ENCODE measurements at regions not wholly inside any gene's neighbourhood (a gene's known extent, or its start where the extent isn't known, plus 50 kb on each side); places are given as distances from the start of the nearest gene placed in this dataset.
A peak's percentile ranks its signal among the peaks of the same experiment; 100 is the strongest.

- TF ChIP-seq PATZ1 (tag by site-specific recombination; IDR thresholded peaks at IDR 0.05) (no peak), ZNF2 (tag by site-specific recombination; IDR thresholded peaks at IDR 0.05) (no peak), ZNF707 (tag by site-specific recombination; IDR thresholded peaks at IDR 0.05) (no peak)
Measured at GRCh38 chr12:32051511-32052211, 55.0 kb upstream of the BICD1 start (continued).

GRCh38 chr12:32052212-32052713 lies 54.4 kb upstream of the BICD1 start:
- H3K27ac ChIP-seq (ENCODE audit: extremely low read depth, low read depth, low read length) = no peak overlapping the region
- no peaks in the 10 kb centered on the region for H3K36me3 ChIP-seq (ENCODE audit: control insufficient read depth in 2 of 2, insufficient read depth in 1 of 2, low read length in 2 of 2)
- H3K4me3 ChIP-seq (ENCODE audit: low read depth, low read length) = no peak overlapping the region
- no peak for TF ChIP-seq ZNF701 (tag by site-specific recombination; IDR thresholded peaks at IDR 0.05)
- TF ChIP-seq, protein P1, sequence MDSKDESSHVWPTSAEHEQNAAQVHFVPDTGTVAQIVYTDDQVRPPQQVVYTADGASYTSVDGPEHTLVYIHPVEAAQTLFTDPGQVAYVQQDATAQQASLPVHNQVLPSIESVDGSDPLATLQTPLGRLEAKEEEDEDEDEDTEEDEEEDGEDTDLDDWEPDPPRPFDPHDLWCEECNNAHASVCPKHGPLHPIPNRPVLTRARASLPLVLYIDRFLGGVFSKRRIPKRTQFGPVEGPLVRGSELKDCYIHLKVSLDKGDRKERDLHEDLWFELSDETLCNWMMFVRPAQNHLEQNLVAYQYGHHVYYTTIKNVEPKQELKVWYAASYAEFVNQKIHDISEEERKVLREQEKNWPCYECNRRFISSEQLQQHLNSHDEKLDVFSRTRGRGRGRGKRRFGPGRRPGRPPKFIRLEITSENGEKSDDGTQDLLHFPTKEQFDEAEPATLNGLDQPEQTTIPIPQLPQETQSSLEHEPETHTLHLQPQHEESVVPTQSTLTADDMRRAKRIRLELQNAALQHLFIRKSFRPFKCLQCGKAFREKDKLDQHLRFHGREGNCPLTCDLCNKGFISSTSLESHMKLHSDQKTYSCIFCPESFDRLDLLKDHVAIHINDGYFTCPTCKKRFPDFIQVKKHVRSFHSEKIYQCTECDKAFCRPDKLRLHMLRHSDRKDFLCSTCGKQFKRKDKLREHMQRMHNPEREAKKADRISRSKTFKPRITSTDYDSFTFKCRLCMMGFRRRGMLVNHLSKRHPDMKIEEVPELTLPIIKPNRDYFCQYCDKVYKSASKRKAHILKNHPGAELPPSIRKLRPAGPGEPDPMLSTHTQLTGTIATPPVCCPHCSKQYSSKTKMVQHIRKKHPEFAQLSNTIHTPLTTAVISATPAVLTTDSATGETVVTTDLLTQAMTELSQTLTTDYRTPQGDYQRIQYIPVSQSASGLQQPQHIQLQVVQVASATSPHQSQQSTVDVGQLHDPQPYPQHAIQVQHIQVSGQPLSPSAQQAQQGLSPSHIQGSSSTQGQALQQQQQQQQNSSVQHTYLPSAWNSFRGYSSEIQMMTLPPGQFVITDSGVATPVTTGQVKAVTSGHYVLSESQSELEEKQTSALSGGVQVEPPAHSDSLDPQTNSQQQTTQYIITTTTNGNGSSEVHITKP (tag by site-specific recombination; IDR thresholded peaks at IDR 0.05) = 0 out of 2 replicates have a peak, but pooled peaks have one; percentile 5
- H3K9me3 ChIP-seq (ENCODE audit: control insufficient read depth, insufficient read depth, low read depth, low read length) = no peaks in the 10 kb centered on the region
- CTCF ChIA-PET = interaction anchor here (0.7 to 4.3 kb wide), 2 partner anchors 9 to 74 kb away, joined by 3 to 22 read pairs; no protein-coding TSS in a partner anchor
- POLR2A ChIA-PET = no interaction called here
- peaks cover 3% of the 10 kb centered on the region; the same call in 1 of the 2 replicates for H3K4me1 ChIP-seq (ENCODE audit: control insufficient read depth, insufficient read depth, low read length)

- TF ChIP-seq ZNF280D (tag by site-specific recombination; IDR thresholded peaks at IDR 0.05) (no peak), ZNF510 (tag by site-specific recombination; IDR thresholded peaks at IDR 0.05; ENCODE audit: insufficient replicate concordance) (no peak), ZSCAN30 (tag by site-specific recombination; IDR thresholded peaks at IDR 0.05) (no peak), MEIS1 (CRISPR knock-in tag; IDR thresholded peaks at IDR 0.05; ENCODE audit: borderline replicate concordance) (no peak), ZNF792 (tag by site-specific recombination; IDR thresholded peaks at IDR 0.05) (no peak), MZF1 (tag by site-specific recombination; IDR thresholded peaks at IDR 0.05; ENCODE audit: borderline replicate concordance) (no peak), ZNF324 (tag by site-specific recombination; IDR thresholded peaks at IDR 0.05) (no peak), ZBTB8A (tag by site-specific recombination; IDR thresholded peaks at IDR 0.05) (no peak)
- Histone ChIP-seq H3K4me1 (ENCODE audit: control insufficient read depth, insufficient read depth, low read length) (peaks cover 3% of the 10 kb centered on the region; the same call in 1 of the 2 replicates), H3K27ac (ENCODE audit: extremely low read depth, low read depth, low read length) (no peak overlapping the region), H3K4me3 (ENCODE audit: low read depth, low read length) (no peak overlapping the region), H3K36me3 (ENCODE audit: control insufficient read depth in 2 of 2, insufficient read depth in 1 of 2, low read length in 2 of 2) (no peaks in the 10 kb centered on the region), H3K9me3 (ENCODE audit: control insufficient read depth, insufficient read depth, low read depth, low read length) (no peaks in the 10 kb centered on the region)
- CTCF ChIA-PET = interaction anchor here (0.6 kb wide), 1 partner anchor 322 kb away, joined by 3 read pairs; no protein-coding TSS in a partner anchor
- POLR2A ChIA-PET = no interaction called here
Measured at GRCh38 chr12:32053881-32054624, 52.6 kb upstream of the BICD1 start.

All from HEK293 (cell line).